ENCODE measurements at regions not wholly inside any gene's neighbourhood (a gene's known extent, or its start where the extent isn't known, plus 50 kb on each side); places are given as distances from the start of the nearest gene placed in this dataset.

GRCh38 chr9:20117482-20117881, 328.6 kb upstream of the SLC24A2 start:
- DNase-seq (ENCODE audit: low read depth), result no peak

GRCh38 chr9:20114974-20115373, 326.1 kb upstream of the SLC24A2 start:
- no peak for DNase-seq (ENCODE audit: low read depth)

- no peak for DNase-seq (ENCODE audit: low read depth)
Observed at GRCh38 chr9:20112205-20112783, 323.5 kb upstream of the SLC24A2 start.

GRCh38 chr9:20111173-20111843, 322.5 kb upstream of the SLC24A2 start:
- DNase-seq (ENCODE audit: low read depth), result no peak

GRCh38 chr9:20095430-20096092, 306.7 kb upstream of the SLC24A2 start:
- no peak for DNase-seq (ENCODE audit: low read depth)

- no peak for DNase-seq (ENCODE audit: low read depth)
Observed at GRCh38 chr9:20092561-20092960, 303.7 kb upstream of the SLC24A2 start.

GRCh38 chr9:20087481-20087880, 298.6 kb upstream of the SLC24A2 start:
- DNase-seq (ENCODE audit: low read depth), result no peak

- DNase-seq (ENCODE audit: low read depth), result no peak
Observed at GRCh38 chr9:20085842-20086241, 297.0 kb upstream of the SLC24A2 start.

GRCh38 chr9:20084125-20084524, 295.3 kb upstream of the SLC24A2 start:
- no peak for DNase-seq (ENCODE audit: low read depth)

GRCh38 chr9:20083390-20083789, 294.6 kb upstream of the SLC24A2 start:
- DNase-seq (ENCODE audit: low read depth), result no peak

GRCh38 chr9:20082831-20083230, 294.0 kb upstream of the SLC24A2 start:
- DNase-seq (ENCODE audit: low read depth), result no peak

GRCh38 chr9:20082406-20082805, 293.6 kb upstream of the SLC24A2 start:
- DNase-seq (ENCODE audit: low read depth), result no peak

- no peak for DNase-seq (ENCODE audit: low read depth)
Observed at GRCh38 chr9:20078246-20078645, 289.4 kb upstream of the SLC24A2 start.

GRCh38 chr9:20074291-20074690, 285.5 kb upstream of the SLC24A2 start:
- no peak for DNase-seq (ENCODE audit: low read depth)

GRCh38 chr9:20070336-20070735, 281.5 kb upstream of the SLC24A2 start:
- no peak for DNase-seq (ENCODE audit: low read depth)

GRCh38 chr9:20065796-20066700, 277.2 kb upstream of the SLC24A2 start:
- DNase-seq (ENCODE audit: low read depth), result no peak

GRCh38 chr9:20065046-20065445, 276.2 kb upstream of the SLC24A2 start:
- DNase-seq (ENCODE audit: low read depth), result no peak

GRCh38 chr9:20054734-20055133, 265.9 kb upstream of the SLC24A2 start:
- no peak for DNase-seq (ENCODE audit: low read depth)

GRCh38 chr9:20048985-20049384, 260.1 kb upstream of the SLC24A2 start:
- DNase-seq (ENCODE audit: low read depth), result no peak

GRCh38 chr9:20048437-20048836, 259.6 kb upstream of the SLC24A2 start:
- DNase-seq (ENCODE audit: low read depth), result no peak

- DNase-seq (ENCODE audit: low read depth), result no peak
Observed at GRCh38 chr9:20044686-20045085, 255.8 kb upstream of the SLC24A2 start.

GRCh38 chr9:20043461-20043860, 254.6 kb upstream of the SLC24A2 start:
- DNase-seq (ENCODE audit: low read depth), result no peak

GRCh38 chr9:20043035-20043434, 254.2 kb upstream of the SLC24A2 start:
- DNase-seq (ENCODE audit: low read depth), result no peak

All from stimulated activated CD8-positive, alpha-beta memory T cell treated with anti-CD3 and anti-CD28 coated beads, Interleukin-15, amount 100 ng/mL, for 1 hour (primary cell).